Left renal cortex interstitium (tissue), 4 donors: ENCODE measurements at regions not wholly inside any gene's neighbourhood (a gene's known extent, or its start where the extent isn't known, plus 50 kb on each side); places are given as distances from the start of the nearest gene placed in this dataset.
"Not testable (repeated sequence)": the region's sequence is repeated elsewhere in the genome, so short reads cannot be mapped to it uniquely, and the experiment has no call there.

Source experiments
- DNase-seq, 4 donors: peaks; one replicate each; pipeline ENCODE4 v3.0.0-alpha.2; 2013; ENCODE audit warnings: low read depth in 4 of 4, low spot score in 2 of 4, missing footprints in 1 of 4

DNA sequence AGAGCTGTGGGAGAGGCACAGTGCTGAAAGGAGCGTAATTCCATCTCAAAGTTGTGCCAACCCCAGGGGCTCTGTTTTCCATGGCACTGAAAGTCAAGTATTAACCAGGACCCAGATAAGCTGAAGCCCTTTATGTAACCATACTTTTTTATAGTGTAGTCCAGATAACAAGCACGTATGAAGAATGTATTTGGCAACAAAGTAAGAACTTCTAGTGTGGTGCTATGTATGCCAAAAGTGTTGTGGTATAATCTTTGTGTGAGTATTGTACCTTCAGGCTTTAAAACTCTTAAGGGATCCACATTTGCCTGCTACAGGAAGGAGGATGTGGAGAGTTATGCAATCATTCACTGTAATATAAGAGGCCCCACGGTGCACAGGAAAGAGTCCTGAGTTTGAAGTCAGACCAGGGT lies 129.4 kb downstream of the IBTK start:
- DNase-seq: no peak

- DNase-seq: no peak
Measured at GRCh38 chr6:82114748-82115147, 132.8 kb downstream of the IBTK start.

DNA sequence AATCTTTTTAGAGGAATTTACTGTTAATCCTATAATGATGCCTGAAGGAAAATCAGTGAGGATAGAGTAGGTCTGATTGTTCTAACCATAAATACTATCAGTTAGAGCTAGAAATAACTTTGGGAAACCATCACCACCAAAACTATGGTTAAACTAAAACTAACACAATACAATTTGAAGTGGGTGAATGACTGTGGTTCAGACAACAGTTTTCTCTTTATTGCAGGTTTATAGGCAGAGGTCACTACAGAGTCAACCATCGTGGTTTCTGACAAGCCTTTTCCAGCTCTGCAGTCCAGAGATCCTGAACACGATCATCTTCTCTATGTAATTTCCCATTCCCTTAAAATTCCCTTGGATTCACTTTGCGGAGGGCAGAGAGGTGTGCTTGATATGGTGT lies 134.3 kb downstream of the IBTK start:
- no peak for DNase-seq

DNA sequence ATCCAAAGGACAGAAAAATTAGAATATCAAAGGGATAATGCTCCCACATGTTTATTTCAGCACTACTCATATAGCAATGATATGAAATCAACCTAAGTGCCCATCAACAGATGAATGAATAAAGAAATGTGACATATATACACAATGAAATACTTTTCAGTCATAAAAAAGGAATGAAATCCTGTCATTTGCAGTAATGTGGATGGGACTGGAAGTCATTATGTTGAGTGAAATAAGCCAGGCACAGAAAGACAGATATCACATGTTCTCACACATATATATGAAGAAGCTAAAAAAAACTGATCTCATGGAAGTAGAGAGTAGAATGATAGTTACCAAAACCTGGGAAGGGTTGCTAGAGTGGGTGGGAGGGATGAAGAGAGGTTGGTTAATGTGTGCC lies 135.7 kb downstream of the IBTK start:
- no peak for DNase-seq

DNA sequence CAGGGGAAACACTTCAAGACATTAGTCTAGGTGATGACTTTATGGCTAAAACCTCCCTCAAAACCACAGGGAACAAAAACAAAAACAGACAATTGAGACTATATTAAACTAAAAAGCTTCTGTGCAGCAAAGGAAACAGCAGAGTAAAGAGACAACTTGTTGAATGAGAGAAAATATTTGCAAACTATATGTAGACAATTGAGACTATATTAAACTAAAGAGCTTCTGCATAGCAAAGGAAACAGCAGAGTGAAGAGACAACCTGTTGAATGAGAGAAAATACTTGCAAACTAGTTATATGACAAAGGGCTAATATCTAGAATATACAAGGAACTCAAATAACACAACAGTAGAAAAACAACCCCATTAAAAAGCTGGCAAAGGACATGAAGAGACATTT lies 136.4 kb downstream of the IBTK start:
- DNase-seq: no peak

- not testable (repeated sequence) for DNase-seq
Measured at GRCh38 chr6:82103171-82103570, 144.4 kb downstream of the IBTK start.

DNA sequence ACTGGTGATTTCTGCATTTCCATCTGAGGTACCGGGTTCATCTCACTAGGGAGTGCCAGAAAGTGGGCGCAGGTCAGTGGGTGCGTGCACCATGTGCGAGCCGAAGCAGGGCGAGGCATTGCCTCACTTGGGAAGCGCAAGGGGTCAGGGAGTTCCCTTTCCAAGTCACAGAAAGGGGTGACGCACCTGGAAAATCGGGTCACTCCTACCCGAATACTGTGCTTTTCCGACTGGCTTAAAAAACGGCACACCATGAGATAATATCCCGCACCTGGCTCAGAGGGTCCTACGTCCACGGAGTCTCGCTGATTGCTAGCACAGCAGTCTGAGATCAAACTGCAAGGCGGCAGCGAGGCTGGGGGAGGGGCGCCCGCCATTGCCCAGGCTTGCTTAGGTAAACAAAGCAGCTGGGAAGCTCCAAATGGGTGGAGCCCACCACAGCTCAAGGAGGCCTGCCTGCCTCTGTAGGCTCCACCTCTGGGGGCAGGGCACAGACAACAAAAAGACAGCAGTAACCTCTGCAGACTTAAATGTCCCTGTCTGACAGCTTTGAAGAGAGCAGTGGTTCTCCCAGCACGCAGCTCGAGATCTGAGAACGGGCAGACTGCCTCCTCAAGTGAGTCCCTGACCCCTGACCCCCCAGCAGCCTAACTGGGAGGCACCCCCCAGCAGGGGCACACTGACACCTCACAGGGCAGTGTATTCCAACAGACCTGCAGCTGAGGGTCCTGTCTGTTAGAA lies 146.0 kb downstream of the IBTK start:
- DNase-seq: not testable (repeated sequence)

- not testable (repeated sequence) for DNase-seq
Measured at GRCh38 chr6:82100763-82101162, 146.8 kb downstream of the IBTK start.

DNA sequence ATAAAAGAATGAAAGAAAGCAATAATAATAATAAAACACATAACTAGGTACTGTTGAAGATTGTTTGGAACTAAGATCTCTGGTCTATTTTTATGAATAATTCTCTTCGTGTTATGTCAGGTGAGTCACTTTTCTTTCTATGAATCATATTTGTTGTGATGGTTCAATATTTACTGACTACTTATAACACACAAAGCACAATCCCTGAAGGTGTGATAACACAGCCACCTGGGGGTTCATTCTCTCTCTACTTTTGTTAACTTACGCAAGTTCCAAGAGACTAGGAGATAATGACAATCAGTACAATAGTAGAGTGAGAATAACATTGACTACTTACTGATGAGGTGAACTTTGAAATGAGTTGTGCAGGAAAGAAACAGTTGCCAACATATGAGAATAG lies 149.9 kb downstream of the IBTK start:
- DNase-seq: no peak

- no peak for DNase-seq
Measured at GRCh38 chr6:82095091-82095490, 152.5 kb downstream of the IBTK start.

- DNase-seq: no peak
Measured at GRCh38 chr6:82094166-82094806, 153.3 kb downstream of the IBTK start.

- no peak for DNase-seq
Measured at GRCh38 chr6:82088978-82089771, 158.4 kb downstream of the IBTK start.

GRCh38 chr6:82086944-82087343 lies 160.6 kb downstream of the IBTK start:
- DNase-seq: no peak

DNA sequence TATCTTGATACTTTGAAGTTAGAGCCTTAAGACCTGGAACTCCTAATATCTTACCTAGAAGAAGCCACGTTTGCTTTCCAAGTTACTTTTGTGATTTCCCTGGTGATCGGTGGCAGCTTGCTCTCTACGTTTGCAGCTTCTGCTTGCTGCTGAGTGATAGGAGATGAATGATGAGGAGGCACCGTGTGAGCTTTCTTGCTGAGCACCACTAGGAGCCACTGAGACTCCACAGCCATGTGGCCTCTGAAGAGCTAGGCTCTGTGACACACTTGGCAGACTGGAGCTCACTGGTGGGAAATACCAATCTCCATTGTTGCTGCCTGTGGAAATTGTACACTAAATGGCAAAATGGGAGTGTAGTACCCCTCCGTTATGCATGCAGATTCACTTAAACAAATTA lies 161.8 kb downstream of the IBTK start:
- DNase-seq: no peak

- DNase-seq: no peak
Measured at GRCh38 chr6:82084324-82084920, 163.1 kb downstream of the IBTK start.

DNA sequence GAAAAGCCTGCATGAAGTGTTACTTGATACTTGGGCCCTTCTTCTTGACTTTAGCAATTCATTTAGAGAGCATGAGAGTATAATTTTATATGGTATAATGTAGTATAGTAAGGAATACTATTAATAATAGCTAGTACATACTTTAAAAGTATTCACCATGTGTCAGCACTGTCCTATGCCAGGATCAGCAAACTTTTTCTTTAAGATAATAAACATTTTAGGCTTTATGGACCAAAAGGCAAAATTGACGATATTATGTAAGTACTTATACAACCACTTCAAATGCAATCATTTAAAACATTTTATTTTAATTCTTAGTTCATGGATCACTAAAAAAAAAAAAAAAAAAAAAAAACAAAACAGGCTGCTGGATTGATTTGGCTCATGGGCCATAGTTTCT lies 163.9 kb downstream of the IBTK start:
- DNase-seq: no peak

- no peak for DNase-seq
Measured at GRCh38 chr6:82080767-82081166, 166.8 kb downstream of the IBTK start.

DNA sequence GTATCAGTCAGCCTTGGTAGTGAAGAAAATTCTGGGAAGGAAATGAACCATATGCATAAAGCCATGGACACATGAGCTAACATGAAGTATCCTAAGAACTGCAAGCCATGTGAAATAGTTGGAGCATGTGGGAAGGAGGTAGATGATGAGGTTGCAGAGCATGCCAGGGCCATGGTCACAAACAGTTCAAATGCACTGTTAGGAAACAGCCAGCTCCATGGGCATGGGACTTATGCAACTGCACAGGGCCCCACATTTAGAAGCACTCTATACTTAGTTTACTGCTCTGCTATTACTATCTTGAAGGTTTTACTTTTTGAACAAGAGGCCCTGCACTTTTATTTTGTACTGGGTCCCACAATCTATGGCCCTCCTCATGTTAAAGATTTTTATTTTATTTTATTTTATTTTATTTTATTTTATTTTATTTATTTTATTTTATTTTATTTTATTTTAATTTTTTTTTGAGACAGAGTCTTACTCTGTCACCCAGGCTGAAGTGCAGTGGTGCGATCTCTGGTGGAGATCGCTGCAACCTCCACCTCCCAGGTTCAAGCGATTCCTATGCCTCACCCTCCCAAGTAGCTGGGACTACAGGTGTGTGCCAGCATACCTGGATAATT lies 169.1 kb downstream of the IBTK start:
- DNase-seq: no peak

GRCh38 chr6:82076916-82077315 lies 170.6 kb downstream of the IBTK start:
- no peak for DNase-seq

DNA sequence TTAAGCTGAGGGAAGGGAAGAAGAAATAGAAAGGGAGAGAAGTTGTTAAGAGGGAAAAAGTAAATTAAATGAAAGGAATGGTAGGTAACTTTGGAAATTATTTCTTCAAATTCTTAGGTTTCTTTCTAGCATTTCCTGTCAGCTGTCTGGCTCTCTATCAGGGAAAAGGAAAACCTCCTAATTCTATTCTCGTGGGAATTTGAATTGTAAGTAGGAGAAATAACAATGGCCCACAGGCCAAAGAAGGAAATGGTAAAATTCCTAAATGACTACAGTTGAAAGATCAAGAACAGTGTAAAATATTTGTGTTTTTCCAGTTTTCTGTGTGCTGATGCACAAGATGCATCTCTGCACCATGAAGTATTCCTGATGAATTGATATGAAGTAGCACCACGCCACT lies 173.0 kb downstream of the IBTK start:
- DNase-seq: no peak

DNA sequence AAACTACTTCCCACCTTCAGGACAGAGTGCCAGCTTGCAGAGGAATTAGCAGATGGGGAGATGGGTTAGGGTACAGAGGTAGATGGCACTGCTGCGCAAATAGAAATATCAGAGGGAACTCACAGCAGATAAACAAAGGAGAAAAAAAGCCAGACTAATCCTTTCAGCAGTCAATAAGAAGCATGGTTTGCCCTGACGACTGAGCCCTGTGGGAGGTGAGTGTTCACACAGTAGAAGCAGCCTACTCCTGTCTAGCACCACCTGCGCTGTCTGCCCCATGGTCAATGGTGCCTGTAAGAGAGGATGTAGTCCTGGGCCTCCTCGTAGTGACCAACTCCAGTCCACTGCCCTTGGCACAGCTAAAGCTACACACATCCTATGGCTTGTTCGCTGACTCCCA lies 174.1 kb downstream of the IBTK start:
- DNase-seq: no peak
